ENCODE measurements at regions not wholly inside any gene's neighbourhood (a gene's known extent, or its start where the extent isn't known, plus 50 kb on each side); places are given as distances from the start of the nearest gene placed in this dataset.

- no peak for TF ChIP-seq CTCF (conservative IDR thresholded peaks at IDR 0.05)
- H3K27ac ChIP-seq = no peak overlapping the region
Measured at GRCh38 chr18:73940721-73941120, 206.9 kb downstream of the FBXO15 start.

- no peak overlapping the region for H3K27ac ChIP-seq
- no peak for TF ChIP-seq CTCF (conservative IDR thresholded peaks at IDR 0.05)
Measured at GRCh38 chr18:73939391-73939790, 208.2 kb downstream of the FBXO15 start.

GRCh38 chr18:73933685-73934084 is 213.9 kb downstream of the FBXO15 start:
- no peak overlapping the region for H3K27ac ChIP-seq
- no peak for TF ChIP-seq CTCF (conservative IDR thresholded peaks at IDR 0.05)

GRCh38 chr18:73932976-73933375 is 214.7 kb downstream of the FBXO15 start:
- no peak for TF ChIP-seq CTCF (conservative IDR thresholded peaks at IDR 0.05)
- no peak overlapping the region for H3K27ac ChIP-seq

- TF ChIP-seq CTCF (conservative IDR thresholded peaks at IDR 0.05) = no peak
- H3K27ac ChIP-seq = no peak overlapping the region
Measured at GRCh38 chr18:73927496-73927895, 220.1 kb downstream of the FBXO15 start.

- no peak overlapping the region for H3K27ac ChIP-seq
- no peak for TF ChIP-seq CTCF (conservative IDR thresholded peaks at IDR 0.05)
Measured at GRCh38 chr18:73924836-73925235, 222.8 kb downstream of the FBXO15 start.

GRCh38 chr18:73924307-73924706 is 223.3 kb downstream of the FBXO15 start:
- H3K27ac ChIP-seq = no peak overlapping the region
- no peak for TF ChIP-seq CTCF (conservative IDR thresholded peaks at IDR 0.05)

- TF ChIP-seq CTCF (conservative IDR thresholded peaks at IDR 0.05) = no peak
- no peak overlapping the region for H3K27ac ChIP-seq
Measured at GRCh38 chr18:73923866-73924265, 223.8 kb downstream of the FBXO15 start.
